ENCODE measurements at regions not wholly inside any gene's neighbourhood (a gene's known extent, or its start where the extent isn't known, plus 50 kb on each side); places are given as distances from the start of the nearest gene placed in this dataset.

DNA sequence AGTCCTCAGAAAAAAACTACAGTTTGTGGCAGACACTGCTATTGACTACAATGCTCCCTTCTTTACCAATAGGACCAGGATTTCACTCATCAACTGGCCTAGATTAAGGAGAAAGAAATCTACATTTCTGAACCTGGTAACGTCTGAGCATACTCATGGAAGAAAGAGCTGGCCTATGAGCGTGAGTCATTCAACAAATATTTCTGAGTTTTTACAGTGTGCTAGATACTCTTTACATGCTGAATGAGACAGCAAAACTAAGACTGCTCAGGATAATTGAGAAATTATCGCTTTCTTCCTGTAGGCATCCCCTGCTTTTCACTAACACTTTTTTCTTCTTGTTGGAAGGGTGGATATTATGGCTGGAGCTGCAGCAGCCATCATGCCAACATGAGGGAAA lies 609.7 kb downstream of the TNS3 start:
- no peak overlapping the region for H3K27ac ChIP-seq
- intact Hi-C loops (cut with DNase I): loop anchor here in 1 of 10 donors (10.0 kb wide), 1 partner anchor 73 kb away; no protein-coding TSS in a partner anchor
- no peak for DNase-seq
- no peak overlapping the region for H3K4me3 ChIP-seq
- WGBS, 4 donors: 92 to 96% (median 93%) methylated on average over 3 of the region's 3 CpGs
- H3K4me1 ChIP-seq: no peaks in the 10 kb centered on the region
- H3K36me3 ChIP-seq: no peaks in the 10 kb centered on the region
- H3K27me3 ChIP-seq: no peaks in the 10 kb centered on the region
- no peak for ATAC-seq
- TF ChIP-seq CTCF (IDR thresholded peaks at IDR 0.05) (no peak), POLR2A (IDR thresholded peaks at IDR 0.05) (no peak)
- peaks cover 0 to 14% (median 0%) of the 10 kb centered on the region in 12 donors for H3K9me3 ChIP-seq

DNA sequence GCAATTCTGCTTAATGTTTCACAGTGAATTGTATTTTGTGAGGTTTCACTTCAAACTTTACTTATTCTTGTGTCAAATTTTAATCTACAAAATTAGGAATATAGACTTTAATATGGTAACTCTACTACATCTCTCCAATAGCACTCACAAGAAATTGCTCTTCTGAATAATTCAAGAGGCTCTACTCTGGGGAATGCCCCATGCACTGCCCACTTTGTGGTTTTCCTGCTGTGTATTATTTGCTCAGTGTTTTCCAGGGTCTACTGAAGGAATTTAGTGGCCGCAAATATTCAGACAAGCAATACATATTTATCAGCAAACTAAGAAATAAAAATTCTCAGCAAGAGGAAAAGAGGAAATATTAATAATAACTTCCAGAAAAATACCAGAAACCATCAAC lies 611.4 kb downstream of the TNS3 start:
- Histone ChIP-seq H3K4me1 (no peaks in the 10 kb centered on the region), H3K36me3 (no peaks in the 10 kb centered on the region), H3K9me3 (peaks cover 0 to 31% (median 13%) of the 10 kb centered on the region in 12 donors), H3K4me3 (no peak overlapping the region), H3K27ac (no peak overlapping the region), H3K27me3 (no peaks in the 10 kb centered on the region)
- TF ChIP-seq CTCF (IDR thresholded peaks at IDR 0.05) (no peak), POLR2A (IDR thresholded peaks at IDR 0.05) (no peak)
- ATAC-seq (no peak), DNase-seq (no peak)
- intact Hi-C loops (cut with DNase I): loop anchor here in 1 of 10 donors (10.0 kb wide), 1 partner anchor 74 kb away; no protein-coding TSS in a partner anchor
- 92 to 98% (median 98%) methylated on average over 1 of the region's 1 CpG for WGBS, 4 donors

DNA sequence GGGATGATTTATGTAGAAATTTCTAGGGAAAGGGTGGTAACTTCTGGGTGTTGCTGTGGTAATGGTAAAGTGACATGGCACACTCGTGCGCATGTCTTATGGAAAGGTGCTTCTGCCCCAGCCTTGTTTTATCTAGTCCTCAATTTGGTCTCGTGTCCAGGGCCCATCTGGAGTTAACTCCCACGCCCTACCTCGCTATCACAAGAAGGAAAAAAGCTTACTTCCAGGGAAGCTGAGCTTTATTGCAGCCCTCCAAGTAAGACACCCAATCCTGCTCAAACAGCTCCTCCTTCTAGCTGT lies 611.8 kb downstream of the TNS3 start:
- no peaks in the 10 kb centered on the region for H3K36me3 ChIP-seq
- H3K4me3 ChIP-seq: no peak overlapping the region

More for the DNA sequence above, 611.8 kb downstream of the TNS3 start:
- TF ChIP-seq POLR2A (IDR thresholded peaks at IDR 0.05): no peak
- no peak for TF ChIP-seq CTCF (IDR thresholded peaks at IDR 0.05)
- WGBS, 4 donors: 82 to 92% (median 91%) methylated on average over 5 of the region's 5 CpGs
- no peak for DNase-seq
- H3K27ac ChIP-seq: no peak overlapping the region
- peaks cover 0 to 35% (median 16%) of the 10 kb centered on the region in 12 donors for H3K9me3 ChIP-seq
- no peaks in the 10 kb centered on the region for H3K27me3 ChIP-seq
- no peak for ATAC-seq
- intact Hi-C loops (cut with DNase I): loop anchor here in 1 of 10 donors (10.0 kb wide), 1 partner anchor 75 kb away; no protein-coding TSS in a partner anchor
- H3K4me1 ChIP-seq: no peaks in the 10 kb centered on the region

Data from heart left ventricle (tissue), 16 donors.